Keratinocyte (primary cell): ENCODE measurements at regions not wholly inside any gene's neighbourhood (a gene's known extent, or its start where the extent isn't known, plus 50 kb on each side); places are given as distances from the start of the nearest gene placed in this dataset.

Experiments
- DNase-seq: peaks from one replicate; pipeline ENCODE4 v3.0.0-alpha.2; 2011; ENCODE audit warnings: low read depth, missing footprints, low spot score
- FAIRE-seq: peaks from 2 replicates; lab custom pipeline; 2011; peaks lifted over from hg19 to GRCh38; lab: Jason Lieb, UNC
- H2AFZ ChIP-seq: 2 replicates; pipeline ENCODE4 v1.6.0; 2012; ENCODE audit warnings: low read length, control low read depth, inconsistent platforms; ENCODE audit not compliant: control insufficient read depth
- H3K27ac ChIP-seq: 2 replicates; pipeline ENCODE4 v1.5.1; 2011; ENCODE audit warnings: low read length; ENCODE audit not compliant: control insufficient read depth, insufficient read depth
- H3K27me3 ChIP-seq: 3 replicates; pipeline ENCODE4 v1.6.0; 2011; ENCODE audit warnings: low read length; ENCODE audit not compliant: control insufficient read depth, insufficient read depth; ENCODE audit errors: extremely low read depth
- H3K36me3 ChIP-seq, 2 experiments: 2 replicates in 1 of 2; 3 replicates in 1 of 2; pipeline ENCODE4 v1.5.1; 2011; ENCODE audit warnings: low read length in 2 of 2, mild to moderate bottlenecking in 1 of 2; ENCODE audit not compliant: control insufficient read depth in 2 of 2, insufficient read depth in 2 of 2; ENCODE audit errors: extremely low read depth in 1 of 2
- H3K4me1 ChIP-seq: 3 replicates; pipeline ENCODE4 v1.5.1; 2011; ENCODE audit warnings: low read length; ENCODE audit not compliant: control insufficient read depth, insufficient read depth; ENCODE audit errors: extremely low read depth
- H3K4me2 ChIP-seq: 3 replicates; pipeline ENCODE4 v1.6.0; 2011; ENCODE audit warnings: low read depth, low read length; ENCODE audit not compliant: control insufficient read depth, insufficient read depth; ENCODE audit errors: extremely low read depth
- H3K4me3 ChIP-seq, 3 experiments: fragments of 200-600 bp in 1 of 3; sonication (generic) in 1 of 3; 2 replicates in 2 of 3; 3 replicates in 1 of 3; pipeline ENCODE4 v1.5.1; 2011 to 2016; ENCODE audit warnings: low read length in 3 of 3, mild to moderate bottlenecking in 3 of 3, control low read depth in 2 of 3, inconsistent platforms in 1 of 3, low read depth in 1 of 3, mixed read lengths in 1 of 3, mixed run types in 1 of 3, moderate library complexity in 1 of 3; ENCODE audit not compliant: control insufficient read depth in 2 of 3, insufficient read depth in 2 of 3; ENCODE audit errors: extremely low read depth in 1 of 3
- H3K79me2 ChIP-seq: 2 replicates; pipeline ENCODE4 v1.6.0; 2012; ENCODE audit warnings: low read length; ENCODE audit not compliant: control insufficient read depth, insufficient read depth
- H3K9ac ChIP-seq: 3 replicates; pipeline ENCODE4 v1.6.0; 2011; ENCODE audit warnings: low read length; ENCODE audit not compliant: control insufficient read depth, insufficient read depth; ENCODE audit errors: extremely low read depth
- H3K9me1 ChIP-seq: 3 replicates; pipeline ENCODE4 v1.6.0; 2011; ENCODE audit warnings: low read length; ENCODE audit not compliant: control insufficient read depth, insufficient read depth; ENCODE audit errors: extremely low read depth
- H3K9me3 ChIP-seq: 2 replicates; pipeline ENCODE4 v1.5.1; 2012; ENCODE audit warnings: low read depth, low read length; ENCODE audit not compliant: control insufficient read depth
- H4K20me1 ChIP-seq: 3 replicates; pipeline ENCODE4 v1.6.0; 2011; ENCODE audit warnings: low read length; ENCODE audit not compliant: control insufficient read depth, insufficient read depth; ENCODE audit errors: extremely low read depth
- CTCF ChIP-seq, 3 experiments: IDR thresholded peaks in 1 of 3; conservative IDR thresholded peaks in 1 of 3; optimal IDR thresholded peaks in 1 of 3; 2 replicates in 2 of 3; 3 replicates in 1 of 3; pipeline versions ENCODE3 to v1.5.1; 2011; ENCODE audit warnings: low read length in 3 of 3, mild to moderate bottlenecking in 3 of 3, moderate library complexity in 2 of 3, control low read depth in 1 of 3, inconsistent platforms in 1 of 3; ENCODE audit not compliant: insufficient read depth in 2 of 3; ENCODE audit errors: extremely low read depth in 1 of 3
- EZH2 ChIP-seq: IDR thresholded peaks from one replicate; pipeline ENCODE4 v1.6.1; 2012; ENCODE audit warnings: inconsistent platforms, mild to moderate bottlenecking, low read length, moderate library complexity
- dilution Hi-C: fragments of 300-500 bp; cut with MboI; formaldehyde crosslinking; loops from one replicate; pipeline ENCODE4 v1.7.0; 2020; ENCODE audit warnings: low sequenced_read_pairs; ENCODE audit not compliant: extremely low pct_ligation_motif_present

DNA sequence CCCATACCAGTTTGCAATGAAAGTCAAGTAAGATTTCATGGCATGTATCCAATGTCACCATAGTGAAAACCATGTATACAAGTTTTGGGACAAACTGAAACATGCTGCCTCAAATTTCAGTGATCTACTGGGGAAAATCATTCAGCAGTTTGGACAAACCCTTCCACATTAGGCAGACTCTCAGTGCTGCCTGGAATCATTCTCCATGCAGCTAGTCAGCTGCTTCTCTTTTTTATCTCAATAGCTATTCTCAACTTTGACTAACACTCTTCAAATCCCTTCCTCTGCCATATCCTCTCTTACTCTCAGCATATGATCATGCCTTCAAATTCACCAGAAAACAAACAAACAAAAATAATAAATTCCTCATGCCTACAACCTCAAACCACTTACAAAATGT lies 323.3 kb downstream of the MAN2A1 start:
- Histone ChIP-seq H3K9me1 (no peaks in the 10 kb centered on the region), H3K9me3 (no peaks in the 10 kb centered on the region), H3K4me1 (no peaks in the 10 kb centered on the region), H4K20me1 (no peaks in the 10 kb centered on the region), H3K36me3 (no peaks in the 10 kb centered on the region), H3K27ac (no peak overlapping the region), H2AFZ (no peak overlapping the region), H3K4me2 (no peak overlapping the region), H3K79me2 (no peaks in the 10 kb centered on the region), H3K27me3 (no peaks in the 10 kb centered on the region), H3K9ac (no peak overlapping the region), H3K4me3 (no peak overlapping the region)
- FAIRE-seq = no peak
- DNase-seq = no peak
- dilution Hi-C loops = no loop called here
- TF ChIP-seq CTCF (optimal IDR thresholded peaks at IDR 0.05 in 1 of 3, IDR thresholded peaks at IDR 0.05 in 1 of 3, conservative IDR thresholded peaks at IDR 0.05 in 1 of 3; ENCODE audit: extremely low read depth in 1 of 3, insufficient read depth in 2 of 3, low read length in 3 of 3) (no peak), EZH2 (no peak)

DNA sequence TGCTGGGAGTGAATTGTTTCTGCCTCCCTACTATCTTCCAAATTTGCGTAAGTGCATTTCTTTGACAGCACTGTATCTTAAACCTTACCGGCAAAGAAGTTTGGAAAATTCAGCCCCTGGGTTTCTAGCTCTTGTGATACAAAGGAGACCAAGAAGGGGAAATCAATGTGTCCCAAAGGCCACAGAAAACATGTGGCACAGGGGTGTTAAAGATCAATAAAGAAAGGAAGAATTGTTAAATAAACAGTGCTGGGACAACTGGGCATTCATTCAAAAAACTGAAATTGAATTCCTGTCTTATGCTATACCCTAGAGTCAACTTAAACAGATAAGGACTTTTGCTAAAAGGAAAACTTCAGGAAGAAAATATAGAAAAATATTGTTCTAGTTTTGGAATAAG lies 328.1 kb downstream of the MAN2A1 start:
- Histone ChIP-seq H3K4me1 (no peaks in the 10 kb centered on the region), H3K79me2 (no peaks in the 10 kb centered on the region)

More for the DNA sequence above, 328.1 kb downstream of the MAN2A1 start:
- Histone ChIP-seq H3K4me2 (no peak overlapping the region), H3K9ac (no peak overlapping the region), H3K27ac (no peak overlapping the region), H3K36me3 (no peaks in the 10 kb centered on the region), H3K9me3 (no peaks in the 10 kb centered on the region), H3K4me3 (no peak overlapping the region), H3K9me1 (no peaks in the 10 kb centered on the region), H4K20me1 (no peaks in the 10 kb centered on the region), H3K27me3 (no peaks in the 10 kb centered on the region), H2AFZ (no peak overlapping the region)
- FAIRE-seq (no peak), DNase-seq (no peak)
- TF ChIP-seq EZH2 (no peak), CTCF (optimal IDR thresholded peaks at IDR 0.05 in 1 of 3, IDR thresholded peaks at IDR 0.05 in 1 of 3, conservative IDR thresholded peaks at IDR 0.05 in 1 of 3; ENCODE audit: extremely low read depth in 1 of 3, insufficient read depth in 2 of 3, low read length in 3 of 3) (no peak)
- dilution Hi-C loops = no loop called here
